Tibial artery (tissue), 4 donors: ENCODE measurements at regions not wholly inside any gene's neighbourhood (a gene's known extent, or its start where the extent isn't known, plus 50 kb on each side); places are given as distances from the start of the nearest gene placed in this dataset.

Experiments used
- DNase-seq, 2 donors: peaks; one replicate each; pipeline ENCODE4 v3.0.0-alpha.2; 2019
- H3K27ac ChIP-seq, 2 donors: fragments of 200-600 bp; sonication (generic) in 1 of 2; 1 replicate in 1 of 2; 2 replicates in 1 of 2; pipeline ENCODE4 v1.5.1; 2018 to 2019; ENCODE audit warnings: mild to moderate bottlenecking in 1 of 2
- H3K27me3 ChIP-seq, 2 donors: fragments of 200-600 bp; sonication (generic) in 1 of 2; one replicate each; pipeline versions ENCODE4 v1.5.1 to v1.6.0; 2016 to 2019
- H3K36me3 ChIP-seq, 3 donors: fragments of 200-600 bp; sonication (generic) in 2 of 3; one replicate each; pipeline ENCODE4 v1.5.1; 2016 to 2019; ENCODE audit warnings: mild to moderate bottlenecking in 2 of 3
- H3K4me1 ChIP-seq, 4 donors: fragments of 200-600 bp; sonication (generic) in 2 of 4; 1 replicate in 3 of 4; 2 replicates in 1 of 4; pipeline ENCODE4 v1.5.1; 2016 to 2019
- H3K4me3 ChIP-seq, 2 donors: fragments of 200-600 bp; sonication (generic) in 1 of 2; 1 replicate in 1 of 2; 2 replicates in 1 of 2; pipeline ENCODE4 v1.5.1; 2018 to 2019; ENCODE audit warnings: mild to moderate bottlenecking in 2 of 2
- H3K9me3 ChIP-seq, 3 donors: fragments of 200-600 bp; sonication (generic) in 1 of 3; one replicate each; pipeline ENCODE4 v1.5.1; 2016 to 2019
- intact Hi-C: fragments of 100-400 bp; cut with DNase I; formaldehyde crosslinking; loops from one replicate; pipeline ENCODE4 v1.15.0; 2023; ENCODE audit warnings: low total_unique reads
- TF ChIP-seq, protein P1 (sequence below), 2 experiments: fragments of 200-600 bp in 1 of 2; fragments of 450-650 bp in 1 of 2; IDR thresholded peaks; one replicate each; pipeline ENCODE4 v1.5.1; 2017 to 2019; ENCODE audit warnings: antibody characterized with exemption in 2 of 2, mild to moderate bottlenecking in 1 of 2, moderate library complexity in 1 of 2

- TF ChIP-seq, protein P1, sequence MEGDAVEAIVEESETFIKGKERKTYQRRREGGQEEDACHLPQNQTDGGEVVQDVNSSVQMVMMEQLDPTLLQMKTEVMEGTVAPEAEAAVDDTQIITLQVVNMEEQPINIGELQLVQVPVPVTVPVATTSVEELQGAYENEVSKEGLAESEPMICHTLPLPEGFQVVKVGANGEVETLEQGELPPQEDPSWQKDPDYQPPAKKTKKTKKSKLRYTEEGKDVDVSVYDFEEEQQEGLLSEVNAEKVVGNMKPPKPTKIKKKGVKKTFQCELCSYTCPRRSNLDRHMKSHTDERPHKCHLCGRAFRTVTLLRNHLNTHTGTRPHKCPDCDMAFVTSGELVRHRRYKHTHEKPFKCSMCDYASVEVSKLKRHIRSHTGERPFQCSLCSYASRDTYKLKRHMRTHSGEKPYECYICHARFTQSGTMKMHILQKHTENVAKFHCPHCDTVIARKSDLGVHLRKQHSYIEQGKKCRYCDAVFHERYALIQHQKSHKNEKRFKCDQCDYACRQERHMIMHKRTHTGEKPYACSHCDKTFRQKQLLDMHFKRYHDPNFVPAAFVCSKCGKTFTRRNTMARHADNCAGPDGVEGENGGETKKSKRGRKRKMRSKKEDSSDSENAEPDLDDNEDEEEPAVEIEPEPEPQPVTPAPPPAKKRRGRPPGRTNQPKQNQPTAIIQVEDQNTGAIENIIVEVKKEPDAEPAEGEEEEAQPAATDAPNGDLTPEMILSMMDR (IDR thresholded peaks at IDR 0.05) = no peak
- Histone ChIP-seq H3K9me3 (no peaks in the 10 kb centered on the region), H3K4me1 (no peaks in the 10 kb centered on the region), H3K27ac (no peak overlapping the region), H3K4me3 (no peak overlapping the region), H3K36me3 (no peaks in the 10 kb centered on the region), H3K27me3 (no peaks in the 10 kb centered on the region)
- intact Hi-C loops = no loop called here
- DNase-seq = no peak
Measured at GRCh38 chr2:7666596-7667259, 749.5 kb downstream of the RNF144A start.

DNA sequence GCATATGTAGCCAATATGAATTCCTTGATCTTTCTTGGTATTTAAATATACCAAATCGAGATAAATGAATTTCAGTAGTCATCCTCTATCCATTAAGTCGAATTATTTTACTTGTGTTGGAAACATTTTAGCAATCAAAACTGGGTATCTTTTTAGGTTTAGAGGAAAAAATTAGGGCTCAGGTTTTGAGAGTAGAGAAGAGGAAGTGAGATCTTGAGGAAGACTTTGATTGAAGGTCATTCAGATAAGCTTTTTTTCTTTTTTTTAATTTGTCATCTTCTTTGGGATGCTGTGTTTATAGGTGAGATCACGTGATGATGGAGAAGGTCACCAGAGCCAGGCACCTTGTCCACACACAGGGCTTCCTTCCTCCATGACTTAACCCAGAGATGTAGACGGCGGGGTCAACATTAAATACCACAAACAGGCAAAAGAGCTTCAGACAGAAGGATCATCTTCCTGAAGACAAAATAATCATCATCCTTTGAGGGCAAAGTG, 750.1 kb downstream of the RNF144A start:
- intact Hi-C loops = no loop called here
- Histone ChIP-seq H3K4me1 (no peaks in the 10 kb centered on the region), H3K9me3 (peaks cover 0 to 4% (median 0%) of the 10 kb centered on the region in 3 donors), H3K36me3 (no peaks in the 10 kb centered on the region), H3K27me3 (no peaks in the 10 kb centered on the region), H3K27ac (no peak overlapping the region), H3K4me3 (no peak overlapping the region)
- no peak for DNase-seq
- TF ChIP-seq, protein P1 (IDR thresholded peaks at IDR 0.05) = no peak

- Histone ChIP-seq H3K27ac (no peak overlapping the region), H3K4me1 (no peaks in the 10 kb centered on the region), H3K36me3 (no peaks in the 10 kb centered on the region), H3K9me3 (peaks cover 0 to 4% (median 0%) of the 10 kb centered on the region in 3 donors), H3K4me3 (no peak overlapping the region), H3K27me3 (no peaks in the 10 kb centered on the region)
- peak; percentile 68 to 73 for DNase-seq
- TF ChIP-seq, protein P1 (IDR thresholded peaks at IDR 0.05) = no peak
- intact Hi-C loops = no loop called here
Measured at GRCh38 chr2:7670905-7671641, 753.9 kb downstream of the RNF144A start.

DNA sequence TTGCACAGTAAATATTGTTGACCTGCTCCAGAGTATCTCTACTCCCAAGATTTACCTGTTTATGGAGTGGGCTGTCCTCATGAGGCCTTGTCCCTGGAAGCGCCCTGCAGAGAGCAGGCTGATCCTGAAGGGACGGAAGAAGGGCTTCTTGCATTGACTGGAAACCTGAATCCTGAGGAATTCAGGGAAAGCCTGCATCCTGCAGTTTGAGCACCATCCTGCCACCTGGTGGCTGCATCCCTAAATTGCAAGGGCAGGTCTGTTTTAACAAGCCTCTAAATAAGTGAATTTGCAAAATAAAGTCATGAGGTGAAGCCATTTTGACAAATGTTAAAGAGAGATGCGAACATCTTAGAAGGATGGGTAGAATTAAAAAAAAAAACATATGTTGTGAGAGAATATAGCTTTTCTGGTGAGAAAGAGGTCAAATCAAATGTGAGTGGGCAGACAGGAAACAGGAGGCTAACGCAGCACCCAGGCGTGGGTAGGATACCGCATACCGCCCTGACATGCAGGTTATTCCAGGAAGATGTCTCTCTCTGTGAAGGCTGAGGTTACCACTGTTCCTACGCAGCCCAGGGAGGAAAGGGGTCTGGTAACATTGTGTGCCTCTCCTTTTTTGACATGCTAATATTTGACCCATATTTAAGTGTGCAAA, 754.9 kb downstream of the RNF144A start:
- no peak for DNase-seq
- TF ChIP-seq, protein P1 (IDR thresholded peaks at IDR 0.05) = peak in 1 of 2 experiments; percentile 16
- Histone ChIP-seq H3K27ac (no peak overlapping the region), H3K4me1 (no peaks in the 10 kb centered on the region), H3K9me3 (peaks cover 0 to 4% (median 0%) of the 10 kb centered on the region in 3 donors), H3K36me3 (no peaks in the 10 kb centered on the region), H3K4me3 (no peak overlapping the region), H3K27me3 (no peaks in the 10 kb centered on the region)
- intact Hi-C loops = no loop called here

DNA sequence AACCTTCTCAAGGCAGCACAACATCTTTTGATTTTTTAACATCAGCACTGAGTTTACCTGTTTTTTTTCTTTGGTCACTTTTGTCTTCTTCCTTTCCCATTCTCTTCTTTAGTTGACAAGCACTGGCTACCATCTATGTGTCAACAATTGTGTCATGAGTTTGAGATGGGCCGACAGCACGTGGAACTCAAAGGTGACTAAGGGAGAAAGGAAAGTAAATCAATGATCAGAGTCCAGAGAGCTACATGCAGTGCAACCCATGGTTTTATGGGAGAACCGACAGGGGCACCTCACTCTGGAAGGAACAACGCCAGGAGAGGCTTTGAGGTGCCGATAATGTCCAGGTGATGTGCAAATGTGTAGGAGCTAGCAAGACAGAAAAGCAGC, 755.5 kb downstream of the RNF144A start:
- H3K27ac ChIP-seq = no peak overlapping the region
- intact Hi-C loops = no loop called here
- H3K36me3 ChIP-seq = no peaks in the 10 kb centered on the region
- DNase-seq = no peak
- TF ChIP-seq, protein P1 (IDR thresholded peaks at IDR 0.05) = no peak
- peaks cover 0 to 4% (median 0%) of the 10 kb centered on the region in 3 donors for H3K9me3 ChIP-seq
- no peaks in the 10 kb centered on the region for H3K4me1 ChIP-seq
- no peak overlapping the region for H3K4me3 ChIP-seq
- H3K27me3 ChIP-seq = no peaks in the 10 kb centered on the region
